IMR-90 (cell line): ENCODE measurements at regions not wholly inside any gene's neighbourhood (a gene's known extent, or its start where the extent isn't known, plus 50 kb on each side); places are given as distances from the start of the nearest gene placed in this dataset.

Experiments used
- ATAC-seq: fragments of 200-7000 bp; cut with Tn5 transposase; 2 replicates; pipeline ENCODE4 v1.9.1; 2020; ENCODE audit warnings: low read depth, mild to moderate bottlenecking, moderate library complexity
- BruUV-seq: library from RNA; stranded (reverse); fragments of 400-500 nt; replicated peaks from 2 replicates; lab custom pipeline; 2021; lab: Mats Ljungman, UMichigan
- CTCF ChIA-PET: fragments of 300-600 bp; formaldehyde crosslinking; extraction: SDS; loops from one replicate; lab custom pipeline; 2021; ENCODE audit warnings: antibody characterized with exemption; lab: Yijun Ruan, JAX
- POLR2A ChIA-PET: fragments of 300-600 bp; sonication (Branson Sonifier 250); formaldehyde crosslinking; loops from one replicate; lab custom pipeline; 2022; ENCODE audit warnings: antibody characterized with exemption; ENCODE audit not compliant: unreplicated experiment; lab: Charles Lee
- DNase-seq: peaks from one replicate; pipeline ENCODE4 v3.0.0; 2013
- H2AFZ ChIP-seq: replicated peaks from 2 replicates; pipeline ENCODE3; 2013; ENCODE audit warnings: low read length, mild to moderate bottlenecking; ENCODE audit not compliant: poor library complexity
- H2AK5ac ChIP-seq: 2 replicates; pipeline ENCODE4 v1.6.1; 2013; ENCODE audit warnings: low read depth, low read length, inconsistent platforms
- H2AK9ac ChIP-seq: replicated peaks from 2 replicates; pipeline ENCODE3; 2013; ENCODE audit warnings: mild to moderate bottlenecking, low read depth, low read length, moderate library complexity; ENCODE audit not compliant: poor library complexity
- H2BK120ac ChIP-seq: 2 replicates; pipeline ENCODE4 v1.6.1; 2013; ENCODE audit warnings: low read depth, low read length, inconsistent platforms
- H2BK15ac ChIP-seq: 3 replicates; pipeline ENCODE4 v1.6.1; 2013; ENCODE audit warnings: low read depth, low read length, inconsistent platforms
- H2BK20ac ChIP-seq: 2 replicates; pipeline ENCODE4 v1.6.1; 2013; ENCODE audit warnings: low read depth, mild to moderate bottlenecking, inconsistent platforms, low read length, moderate library complexity
- H2BK5ac ChIP-seq: 2 replicates; pipeline ENCODE4 v1.6.1; 2013; ENCODE audit warnings: mild to moderate bottlenecking, low read depth, low read length, inconsistent platforms; ENCODE audit not compliant: poor library complexity, severe bottlenecking
- H3K14ac ChIP-seq: replicated peaks from 2 replicates; pipeline ENCODE4 v1.6.1; 2013; ENCODE audit warnings: low read depth, low read length, inconsistent platforms
- H3K18ac ChIP-seq: 2 replicates; pipeline ENCODE4 v1.6.1; 2013; ENCODE audit warnings: low read depth, low read length, control low read depth
- H3K23ac ChIP-seq: 2 replicates; pipeline ENCODE4 v1.6.1; 2013; ENCODE audit warnings: low read depth, low read length, inconsistent platforms
- H3K27ac ChIP-seq: 2 replicates; pipeline ENCODE4 v1.5.1; 2013; ENCODE audit warnings: mild to moderate bottlenecking, control low read depth, low read length; ENCODE audit not compliant: insufficient read depth
- H3K27me3 ChIP-seq: 2 replicates; pipeline ENCODE4 v1.6.1; 2013; ENCODE audit warnings: low read length; ENCODE audit not compliant: control insufficient read depth, insufficient read depth
- H3K36me3 ChIP-seq: 2 replicates; pipeline ENCODE4 v1.6.1; 2013; ENCODE audit warnings: low read length, mixed read lengths; ENCODE audit not compliant: control insufficient read depth, insufficient read depth
- H3K4ac ChIP-seq: 2 replicates; pipeline ENCODE4 v1.6.1; 2013; ENCODE audit warnings: low read depth, low read length, inconsistent platforms
- H3K4me1 ChIP-seq: 2 replicates; pipeline ENCODE4 v1.6.1; 2013; ENCODE audit warnings: low read length, mixed read lengths; ENCODE audit not compliant: control insufficient read depth, insufficient read depth
- H3K4me2 ChIP-seq: 2 replicates; pipeline ENCODE4 v1.6.1; 2013; ENCODE audit warnings: low read depth, mild to moderate bottlenecking, control low read depth, low read length, moderate library complexity
- H3K4me3 ChIP-seq: 2 replicates; pipeline ENCODE4 v1.5.1; 2013; ENCODE audit warnings: low read depth, mild to moderate bottlenecking, control low read depth, low read length, moderate library complexity; ENCODE audit not compliant: insufficient read depth
- H3K56ac ChIP-seq: 2 replicates; pipeline ENCODE4 v1.6.1; 2013; ENCODE audit warnings: low read length, inconsistent platforms; ENCODE audit not compliant: insufficient read depth; ENCODE audit errors: extremely low read depth
- H3K79me1 ChIP-seq, 2 experiments: 2 replicates each; pipeline ENCODE4 v1.6.1; 2013; ENCODE audit warnings: low read length in 2 of 2, inconsistent platforms in 1 of 2, low read depth in 1 of 2
- H3K9ac ChIP-seq: 2 replicates; pipeline ENCODE4 v1.6.1; 2013; ENCODE audit warnings: low read depth, low read length, control low read depth
- H3K9me1 ChIP-seq: 2 replicates; pipeline ENCODE4 v1.6.1; 2013; ENCODE audit warnings: low read length, inconsistent platforms; ENCODE audit not compliant: insufficient read depth
- H3K9me3 ChIP-seq: 2 replicates; pipeline ENCODE4 v1.6.1; 2013; ENCODE audit warnings: low read length; ENCODE audit not compliant: control insufficient read depth, insufficient read depth
- H4K20me1 ChIP-seq: 2 replicates; pipeline ENCODE4 v1.6.1; 2013; ENCODE audit warnings: low read length, inconsistent platforms; ENCODE audit not compliant: insufficient read depth
- H4K5ac ChIP-seq: 2 replicates; pipeline ENCODE4 v1.6.1; 2013; ENCODE audit warnings: mild to moderate bottlenecking, low read depth, low read length, control low read depth
- H4K8ac ChIP-seq, 2 experiments: 2 replicates each; pipeline ENCODE4 v1.6.1; 2013; ENCODE audit warnings: low read depth in 2 of 2, low read length in 2 of 2, control low read depth in 1 of 2, inconsistent platforms in 1 of 2
- H4K91ac ChIP-seq: 2 replicates; pipeline ENCODE4 v1.6.1; 2013; ENCODE audit warnings: low read depth, low read length, inconsistent platforms; ENCODE audit not compliant: insufficient read depth
- BHLHE40 ChIP-seq: fragments of 150-350 bp; IDR thresholded peaks from 2 replicates; pipeline ENCODE4 v1.6.1; 2016; ENCODE audit warnings: mild to moderate bottlenecking, low read depth, low read length
- CEBPB ChIP-seq: IDR thresholded peaks from 2 replicates; pipeline ENCODE4 v1.6.1; 2012; ENCODE audit warnings: low read depth, low read length, improper control_type of control experiment
- CHD1 ChIP-seq: IDR thresholded peaks from 2 replicates; pipeline ENCODE4 v1.6.1; 2012; ENCODE audit warnings: low read depth, low read length, improper control_type of control experiment
- CTCF ChIP-seq: conservative IDR thresholded peaks from 2 replicates; pipeline ENCODE4 v1.5.1; 2012; ENCODE audit warnings: mild to moderate bottlenecking, low read depth, low read length, improper control_type of control experiment
- ELK1 ChIP-seq: fragments of 150-350 bp; IDR thresholded peaks from 2 replicates; pipeline ENCODE4 v1.6.1; 2016; ENCODE audit warnings: low read depth, mild to moderate bottlenecking, low read length, moderate library complexity, borderline replicate concordance
- FOS ChIP-seq: fragments of 150-350 bp; IDR thresholded peaks from 2 replicates; pipeline ENCODE4 v1.6.1; 2016; ENCODE audit warnings: low read depth, low read length
- MAFK ChIP-seq: IDR thresholded peaks from 2 replicates; pipeline ENCODE4 v1.6.1; 2012; ENCODE audit warnings: low read depth, low read length, improper control_type of control experiment
- MAZ ChIP-seq: IDR thresholded peaks from 2 replicates; pipeline ENCODE4 v1.6.1; 2012; ENCODE audit warnings: low read depth, mild to moderate bottlenecking, low read length, improper control_type of control experiment, moderate library complexity, borderline replicate concordance
- MXI1 ChIP-seq: IDR thresholded peaks from 2 replicates; pipeline ENCODE4 v1.6.1; 2012; ENCODE audit warnings: low read depth, mild to moderate bottlenecking, low read length, moderate library complexity, borderline replicate concordance
- NFE2L2 ChIP-seq: fragments of 150-350 bp; IDR thresholded peaks from 2 replicates; pipeline ENCODE4 v1.6.1; 2016; ENCODE audit warnings: low read depth, mild to moderate bottlenecking, low read length
- POLR2A ChIP-seq: IDR thresholded peaks from 2 replicates; pipeline ENCODE4 v1.6.1; 2012; ENCODE audit warnings: mild to moderate bottlenecking, low read depth, low read length
- RAD21 ChIP-seq: IDR thresholded peaks from 2 replicates; pipeline ENCODE4 v1.6.1; 2012; ENCODE audit warnings: low read length, improper control_type of control experiment
- RCOR1 ChIP-seq: IDR thresholded peaks from 2 replicates; pipeline ENCODE4 v1.6.1; 2012; ENCODE audit warnings: mild to moderate bottlenecking, low read length, improper control_type of control experiment; ENCODE audit not compliant: insufficient replicate concordance
- RFX5 ChIP-seq: IDR thresholded peaks from 2 replicates; pipeline ENCODE4 v1.8.0; 2012; ENCODE audit warnings: low read depth, mild to moderate bottlenecking, low read length, moderate library complexity
- SMC3 ChIP-seq: fragments of 150-350 bp; IDR thresholded peaks from 2 replicates; pipeline ENCODE4 v1.6.1; 2016; ENCODE audit warnings: low read depth, mild to moderate bottlenecking, antibody characterized with exemption, low read length, moderate library complexity
- USF2 ChIP-seq: fragments of 150-350 bp; IDR thresholded peaks from 2 replicates; pipeline ENCODE4 v1.6.1; 2017; ENCODE audit warnings: mild to moderate bottlenecking, antibody characterized with exemption, low read length, low read depth
- WGBS, 2 experiments: methylation state at CpG; one replicate each; pipeline versions ENCODE4 v1.1.5 to v1.1.7; 2013; ENCODE audit warnings: missing lambda C conversion rate in 2 of 2; ENCODE audit not compliant: insufficient read length in 1 of 2; ENCODE audit errors: extremely low coverage in 2 of 2; 5-methylcytosine and 5-hydroxymethylcytosine counted together
- dilution Hi-C: fragments of 300-500 bp; cut with HindIII; formaldehyde crosslinking; loops from one replicate; pipeline ENCODE4 v1.14.3; 2018; ENCODE audit warnings: low sequenced_read_pairs; ENCODE audit not compliant: unreplicated experiment
- in situ Hi-C: fragments of 300-500 bp; cut with MboI; formaldehyde crosslinking; loops from 3 replicates; pipeline ENCODE4 v1.14.3; 2019; ENCODE audit warnings: low sequenced_read_pairs, inconsistent platforms, mixed read lengths
- intact Hi-C: fragments of 100-400 bp; cut with micrococcal nuclease; formaldehyde crosslinking; loops from 2 replicates; pipeline ENCODE4 v1.10.0; 2022

GRCh38 chr6:130655586-130655985 lies 171.6 kb upstream of the SMLR1 start:
- in situ Hi-C loops = no loop called here
- Histone ChIP-seq H3K4me3 (no peak overlapping the region), H3K4me1 (no peaks in the 10 kb centered on the region), H3K9me3 (no peaks in the 10 kb centered on the region), H2AK5ac (no peak overlapping the region), H3K23ac (no peak overlapping the region), H3K27ac (no peak overlapping the region), H2BK120ac (no peak overlapping the region), H3K56ac (no peak overlapping the region), H3K9ac (no peak overlapping the region), H2BK20ac (no peak overlapping the region), H4K5ac (no peak overlapping the region), H3K27me3 (no peaks in the 10 kb centered on the region), H3K36me3 (no peaks in the 10 kb centered on the region), H4K20me1 (no peaks in the 10 kb centered on the region), H2BK5ac (no peak overlapping the region), H3K14ac (0 out of 2 replicates have a peak overlapping the region, but pooled peaks have one; percentile 14), H3K79me1 (no peaks in the 10 kb centered on the region), H3K9me1 (no peaks in the 10 kb centered on the region), H3K18ac (no peak overlapping the region), H4K91ac (no peak overlapping the region), H2AFZ (no peak overlapping the region), H4K8ac (no peak overlapping the region), H3K4ac (no peak overlapping the region), H2BK15ac (no peak overlapping the region), H2AK9ac (no peak overlapping the region), H3K4me2 (no peak overlapping the region)
- dilution Hi-C loops = no loop called here
- TF ChIP-seq FOS (no peak), SMC3 (no peak), ELK1 (no peak), POLR2A (no peak), NFE2L2 (no peak), CHD1 (no peak), RFX5 (no peak), MAZ (no peak), BHLHE40 (no peak), MAFK (no peak), RCOR1 (no peak), CEBPB (no peak), USF2 (no peak), RAD21 (no peak), CTCF (no peak), MXI1 (no peak)
- ATAC-seq (peak; percentile 61), DNase-seq (peak; percentile 11)
- intact Hi-C loops = no loop called here
- no CpG with 5 or more reads among the region's 1 CpG for WGBS, 2 experiments
- CTCF ChIA-PET = interaction anchor here (1.2 kb wide), 1 partner anchor 9 kb away, joined by 3 read pairs; no protein-coding TSS in a partner anchor
- POLR2A ChIA-PET = no interaction called here
- no TSS peak for BruUV-seq
